WTC11 (cell line): ENCODE measurements at regions not wholly inside any gene's neighbourhood (a gene's known extent, or its start where the extent isn't known, plus 50 kb on each side); places are given as distances from the start of the nearest gene placed in this dataset.

Experiments
- ATAC-seq: fragments of 200-7000 bp; cut with Tn5 transposase; 2 replicates; pipeline ENCODE4 v1.10.0; 2021; ENCODE audit warnings: mild to moderate bottlenecking, moderate library complexity
- CTCF ChIA-PET: fragments of 300-600 bp; sonication (Branson Sonifier 250); formaldehyde crosslinking; loops from one replicate; lab custom pipeline; 2021; ENCODE audit warnings: antibody characterized with exemption; lab: Charles Lee
- POLR2A ChIA-PET: fragments of 350-600 bp; sonication (Branson Sonifier 250); formaldehyde crosslinking; loops from one replicate; lab custom pipeline; 2021; ENCODE audit warnings: antibody characterized with exemption; lab: Charles Lee
- DNase-seq: peaks from one replicate; pipeline ENCODE4 v3.0.0; 2021; ENCODE audit warnings: low spot score
- H3K27ac Mint-ChIP-seq: 2 replicates; pipeline ENCODE4 v1.8.0; 2021; ENCODE audit warnings: mixed read lengths
- H3K27me3 Mint-ChIP-seq: 2 replicates; pipeline ENCODE4 v1.8.0; 2021; ENCODE audit warnings: low read depth, mild to moderate bottlenecking, moderate library complexity, mixed read lengths
- H3K36me3 Mint-ChIP-seq: 2 replicates; pipeline ENCODE4 v1.8.0; 2021; ENCODE audit warnings: mixed read lengths
- H3K4me1 Mint-ChIP-seq: 2 replicates; pipeline ENCODE4 v1.8.0; 2022; ENCODE audit warnings: mixed read lengths
- H3K4me3 Mint-ChIP-seq: 2 replicates; pipeline ENCODE4 v1.8.0; 2021; ENCODE audit warnings: mild to moderate bottlenecking, moderate library complexity, mixed read lengths
- H3K9me3 Mint-ChIP-seq: 2 replicates; pipeline ENCODE4 v1.8.0; 2021; ENCODE audit warnings: mixed read lengths
- ARID4B ChIP-seq: sonication (generic); formaldehyde crosslinking; IDR thresholded peaks from 2 replicates; pipeline ENCODE4 v1.8.0; 2023; ENCODE audit warnings: missing genetic modification reagents, mild to moderate bottlenecking, borderline replicate concordance
- ATF1 ChIP-seq: sonication (generic); formaldehyde crosslinking; IDR thresholded peaks from 2 replicates; pipeline ENCODE4 v1.8.1; 2023; ENCODE audit warnings: mild to moderate bottlenecking, moderate library complexity, missing genetic modification reagents
- CREM ChIP-seq: sonication (generic); formaldehyde crosslinking; IDR thresholded peaks from 2 replicates; pipeline ENCODE4 v1.8.1; 2022; ENCODE audit warnings: mild to moderate bottlenecking, missing genetic modification reagents, moderate library complexity
- E2F4 ChIP-seq: sonication (generic); formaldehyde crosslinking; IDR thresholded peaks from 2 replicates; pipeline ENCODE4 v1.8.1; 2022; ENCODE audit warnings: low read depth, mild to moderate bottlenecking, moderate library complexity, missing genetic modification reagents, borderline replicate concordance
- E2F5 ChIP-seq: sonication (generic); formaldehyde crosslinking; IDR thresholded peaks from 2 replicates; pipeline ENCODE4 v1.8.1; 2022; ENCODE audit warnings: mild to moderate bottlenecking, moderate library complexity, missing genetic modification reagents
- EMX1 ChIP-seq: fragments of 250-450 bp; sonication (Bioruptor Pico); IDR thresholded peaks from 2 replicates; pipeline ENCODE4 v1.8.0; 2021; ENCODE audit warnings: mild to moderate bottlenecking
- ESRRA ChIP-seq: sonication (generic); formaldehyde crosslinking; IDR thresholded peaks from 2 replicates; pipeline ENCODE4 v1.8.1; 2022; ENCODE audit warnings: mild to moderate bottlenecking, missing genetic modification reagents, borderline replicate concordance
- ETV6 ChIP-seq: sonication (generic); formaldehyde crosslinking; IDR thresholded peaks from 2 replicates; pipeline ENCODE4 v1.8.1; 2022; ENCODE audit warnings: mild to moderate bottlenecking, missing genetic modification reagents
- FOXP4 ChIP-seq: sonication (generic); formaldehyde crosslinking; IDR thresholded peaks from 2 replicates; pipeline ENCODE4 v1.8.0; 2022; ENCODE audit warnings: mild to moderate bottlenecking, missing genetic modification reagents
- GRHL2 ChIP-seq: fragments of 250-450 bp; sonication (Bioruptor Pico); IDR thresholded peaks from 2 replicates; pipeline ENCODE4 v1.8.0; 2022; ENCODE audit warnings: mild to moderate bottlenecking, moderate library complexity; ENCODE audit not compliant: insufficient replicate concordance, severe bottlenecking
- JAZF1 ChIP-seq: fragments of 250-450 bp; sonication (Bioruptor Pico); IDR thresholded peaks from 2 replicates; pipeline ENCODE4 v1.9.0; 2021; ENCODE audit warnings: moderate library complexity, mild to moderate bottlenecking, inconsistent platforms
- JUN ChIP-seq: sonication (generic); formaldehyde crosslinking; IDR thresholded peaks from 2 replicates; pipeline ENCODE4 v1.8.0; 2023; ENCODE audit warnings: mild to moderate bottlenecking, missing genetic modification reagents
- KAT7 ChIP-seq: sonication (generic); formaldehyde crosslinking; IDR thresholded peaks from 2 replicates; pipeline ENCODE4 v1.8.1; 2023; ENCODE audit warnings: missing genetic modification reagents, mild to moderate bottlenecking, borderline replicate concordance
- NFATC4 ChIP-seq: fragments of 250-450 bp; sonication (Bioruptor Pico); IDR thresholded peaks from 2 replicates; pipeline ENCODE4 v1.9.0; 2021; ENCODE audit warnings: mild to moderate bottlenecking
- NFE2L1 ChIP-seq: sonication (generic); formaldehyde crosslinking; IDR thresholded peaks from 2 replicates; pipeline ENCODE4 v1.8.1; 2023; ENCODE audit warnings: missing genetic modification reagents
- PRDM15 ChIP-seq: sonication (generic); formaldehyde crosslinking; IDR thresholded peaks from 2 replicates; pipeline ENCODE4 v1.8.0; 2022; ENCODE audit warnings: missing genetic modification reagents
- RORB ChIP-seq: fragments of 250-450 bp; sonication (Bioruptor Pico); IDR thresholded peaks from 2 replicates; pipeline ENCODE4 v1.9.0; 2021; ENCODE audit warnings: mild to moderate bottlenecking
- TP53 ChIP-seq: sonication (generic); formaldehyde crosslinking; IDR thresholded peaks from 2 replicates; pipeline ENCODE4 v1.8.1; 2023; ENCODE audit warnings: mild to moderate bottlenecking, missing genetic modification reagents
- ZBTB43 ChIP-seq: sonication (generic); formaldehyde crosslinking; IDR thresholded peaks from 2 replicates; pipeline ENCODE4 v1.8.1; 2023; ENCODE audit warnings: mild to moderate bottlenecking, missing genetic modification reagents
- ZNF232 ChIP-seq: sonication (generic); formaldehyde crosslinking; IDR thresholded peaks from 2 replicates; pipeline ENCODE4 v1.8.0; 2022; ENCODE audit warnings: mild to moderate bottlenecking, missing genetic modification reagents
- ZNF317 ChIP-seq: sonication (generic); formaldehyde crosslinking; IDR thresholded peaks from 2 replicates; pipeline ENCODE4 v1.8.1; 2023; ENCODE audit warnings: low read depth, mild to moderate bottlenecking, moderate library complexity, missing genetic modification reagents, borderline replicate concordance
- ZNF416 ChIP-seq: fragments of 250-450 bp; sonication (Bioruptor Pico); IDR thresholded peaks from 2 replicates; pipeline ENCODE4 v1.9.0; 2021; ENCODE audit warnings: mild to moderate bottlenecking, inconsistent platforms
- ZNF671 ChIP-seq: fragments of 250-450 bp; sonication (Bioruptor Pico); IDR thresholded peaks from 2 replicates; pipeline ENCODE4 v1.8.0; 2021; ENCODE audit warnings: mild to moderate bottlenecking

GRCh38 chr7:35487402-35487801, 207.5 kb downstream of the HERPUD2 start (continued):
- TF ChIP-seq FOXP4 (CRISPR knock-in tag) = no peak
- TF ChIP-seq JUN (CRISPR knock-in tag) = no peak
- TF ChIP-seq ATF1 (CRISPR knock-in tag) = no peak
- TF ChIP-seq, all 79 proteins: peak for 0

- H3K9me3 Mint-ChIP-seq = no peaks in the 10 kb centered on the region
- no peak overlapping the region for H3K27ac Mint-ChIP-seq
- no peaks in the 10 kb centered on the region; the same call in 1 of the 2 replicates for H3K27me3 Mint-ChIP-seq
- no peak overlapping the region for H3K4me3 Mint-ChIP-seq
- H3K36me3 Mint-ChIP-seq = no peaks in the 10 kb centered on the region
- ATAC-seq (no peak), DNase-seq (no peak)
- no peaks in the 10 kb centered on the region for H3K4me1 Mint-ChIP-seq
- CTCF ChIA-PET = interaction anchor here (0.7 to 1.3 kb wide), 3 partner anchors 32 to 61 kb away, joined by 3 read pairs; no protein-coding TSS in a partner anchor
- no peak for TF ChIP-seq ZNF317 (CRISPR knock-in tag)
- TF ChIP-seq TP53 = no peak
- no peak for TF ChIP-seq ZNF671 (CRISPR knock-in tag)
- no peak for TF ChIP-seq NFE2L1
- no peak for TF ChIP-seq GRHL2
- no peak for TF ChIP-seq RORB (CRISPR knock-in tag)
- POLR2A ChIA-PET = no interaction called here
Observed at GRCh38 chr7:35485436-35485835, 209.5 kb downstream of the HERPUD2 start.

- Mint-ChIP-seq H3K9me3 (no peaks in the 10 kb centered on the region), H3K4me1 (no peaks in the 10 kb centered on the region), H3K27me3 (no peaks in the 10 kb centered on the region; the same call in 1 of the 2 replicates), H3K36me3 (no peaks in the 10 kb centered on the region), H3K4me3 (no peak overlapping the region), H3K27ac (no peak overlapping the region)
- DNase-seq (no peak), ATAC-seq (no peak)
- ChIA-PET POLR2A (no interaction called here), CTCF (no interaction called here)
- TF ChIP-seq ZNF232 (CRISPR knock-in tag) (no peak), PRDM15 (CRISPR knock-in tag) (no peak), ARID4B (CRISPR knock-in tag) (no peak), ESRRA (CRISPR knock-in tag) (no peak), CREM (CRISPR knock-in tag) (no peak), KAT7 (CRISPR knock-in tag) (no peak), E2F4 (CRISPR knock-in tag) (no peak), E2F5 (no peak), ZNF416 (CRISPR knock-in tag) (no peak), NFATC4 (CRISPR knock-in tag) (no peak), ZBTB43 (no peak), JAZF1 (no peak), EMX1 (CRISPR knock-in tag) (no peak), ETV6 (CRISPR knock-in tag) (no peak)
Observed at GRCh38 chr7:35483568-35483967, 211.4 kb downstream of the HERPUD2 start.
